ENCODE measurements at regions not wholly inside any gene's neighbourhood (a gene's known extent, or its start where the extent isn't known, plus 50 kb on each side); places are given as distances from the start of the nearest gene placed in this dataset.

- no peak for TF ChIP-seq POLR2A (IDR thresholded peaks at IDR 0.05)
- TF ChIP-seq CTCF (IDR thresholded peaks at IDR 0.05), result no peak
These were observed 516.8 kb downstream of the OLFM4 start for GRCh38 chr13:53545340-53545941.
